ENCODE measurements at regions not wholly inside any gene's neighbourhood (a gene's known extent, or its start where the extent isn't known, plus 50 kb on each side); places are given as distances from the start of the nearest gene placed in this dataset.

GRCh38 chr17:34714475-34715410 is 135.4 kb downstream of the TMEM132E start:
- Histone ChIP-seq H3K79me2 (ENCODE audit: insufficient read depth, low read length) (no peaks in the 10 kb centered on the region), H3K4me1 (ENCODE audit: insufficient read depth, low read length) (no peaks in the 10 kb centered on the region), H3K27me3 (ENCODE audit: insufficient read depth, low read length) (no peaks in the 10 kb centered on the region), H3K4me2 (ENCODE audit: low read length) (no peak overlapping the region), H3K9ac (ENCODE audit: low read length) (no peak overlapping the region), H3K36me3 (ENCODE audit: insufficient read depth, low read length) (no peaks in the 10 kb centered on the region), H3K9me3 (ENCODE audit: insufficient read depth, low read depth, low read length) (no peaks in the 10 kb centered on the region), H3K4me3 (ENCODE audit: insufficient read depth, low read depth, low read length) (no peak overlapping the region), H3K27ac (ENCODE audit: low read depth, low read length) (no peak overlapping the region), H2AFZ (ENCODE audit: low read depth, low read length) (no peak overlapping the region), H4K20me1 (ENCODE audit: insufficient read depth, low read length) (no peaks in the 10 kb centered on the region)
- DNase-seq (ENCODE audit: low read depth) (no peak), FAIRE-seq (no peak)
- Mint-ChIP-seq H3K27ac (ENCODE audit: unreplicated experiment) (no peak overlapping the region), H3K36me3 (ENCODE audit: low read depth, unreplicated experiment) (no peaks in the 10 kb centered on the region), H3K27me3 (ENCODE audit: low read depth, unreplicated experiment) (peaks cover 51% of the 10 kb centered on the region), H3K4me3 (ENCODE audit: unreplicated experiment) (no peak overlapping the region), H3K9me3 (ENCODE audit: unreplicated experiment) (peaks cover 2% of the 10 kb centered on the region), H3K4me1 (ENCODE audit: low read depth, unreplicated experiment) (peaks cover 5% of the 10 kb centered on the region)
- TF ChIP-seq CTCF (IDR thresholded peaks at IDR 0.05; ENCODE audit: insufficient read depth, low read depth, low read length) (no peak), EZH2 (IDR thresholded peaks at IDR 0.05; ENCODE audit: insufficient read depth, low read length) (no peak)

DNA sequence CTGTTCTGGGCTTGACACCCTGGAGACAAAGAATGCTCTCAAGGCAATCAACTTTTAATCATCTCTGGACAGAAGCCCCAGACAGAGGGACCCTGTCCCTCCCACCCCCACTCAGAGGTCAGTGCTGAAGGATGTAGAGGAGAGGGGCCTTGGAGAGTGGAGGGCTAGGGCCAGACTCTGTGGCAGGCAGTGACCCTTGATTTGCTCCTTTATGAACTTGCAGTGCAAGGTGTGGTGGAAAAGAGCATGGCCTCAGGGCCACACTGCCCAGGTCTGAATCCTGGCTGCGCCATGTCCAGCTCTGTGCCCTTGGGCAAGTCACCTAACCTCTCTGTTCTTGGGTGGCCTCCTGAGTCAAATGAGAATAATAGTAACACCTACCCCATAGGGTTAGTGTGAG is 134.3 kb downstream of the TMEM132E start:
- Histone ChIP-seq H3K27me3 (ENCODE audit: insufficient read depth, low read length) (no peaks in the 10 kb centered on the region), H3K27ac (ENCODE audit: low read depth, low read length) (no peak overlapping the region), H3K9ac (ENCODE audit: low read length) (no peak overlapping the region), H3K4me2 (ENCODE audit: low read length) (no peak overlapping the region), H3K9me3 (ENCODE audit: insufficient read depth, low read depth, low read length) (no peaks in the 10 kb centered on the region), H3K4me3 (ENCODE audit: insufficient read depth, low read depth, low read length) (no peak overlapping the region), H4K20me1 (ENCODE audit: insufficient read depth, low read length) (no peaks in the 10 kb centered on the region), H3K4me1 (ENCODE audit: insufficient read depth, low read length) (no peaks in the 10 kb centered on the region), H2AFZ (ENCODE audit: low read depth, low read length) (no peak overlapping the region), H3K79me2 (ENCODE audit: insufficient read depth, low read length) (no peaks in the 10 kb centered on the region), H3K36me3 (ENCODE audit: insufficient read depth, low read length) (no peaks in the 10 kb centered on the region)
- Mint-ChIP-seq H3K27me3 (ENCODE audit: low read depth, unreplicated experiment) (peaks cover 61% of the 10 kb centered on the region), H3K9me3 (ENCODE audit: unreplicated experiment) (peaks cover 4% of the 10 kb centered on the region), H3K36me3 (ENCODE audit: low read depth, unreplicated experiment) (no peaks in the 10 kb centered on the region), H3K4me3 (ENCODE audit: unreplicated experiment) (no peak overlapping the region), H3K4me1 (ENCODE audit: low read depth, unreplicated experiment) (peaks cover 5% of the 10 kb centered on the region), H3K27ac (ENCODE audit: unreplicated experiment) (no peak overlapping the region)
- no peak for FAIRE-seq
- TF ChIP-seq CTCF (IDR thresholded peaks at IDR 0.05; ENCODE audit: insufficient read depth, low read depth, low read length) (no peak), EZH2 (IDR thresholded peaks at IDR 0.05; ENCODE audit: insufficient read depth, low read length) (no peak)
- no peak for DNase-seq (ENCODE audit: low read depth)
